Neural progenitor cell (in vitro differentiated cells): ENCODE measurements at regions not wholly inside any gene's neighbourhood (a gene's known extent, or its start where the extent isn't known, plus 50 kb on each side); places are given as distances from the start of the nearest gene placed in this dataset.

Experiments used
- DNase-seq: peaks from one replicate; pipeline ENCODE4 v3.0.0-alpha.2; 2016; ENCODE audit warnings: low spot score
- H2AFZ ChIP-seq: fragments of 200-600 bp; sonication (generic); replicated peaks from 2 replicates; pipeline ENCODE4 v1.6.1; 2016; ENCODE audit warnings: antibody characterized with exemption
- H3F3A ChIP-seq: fragments of 200-600 bp; sonication (generic); 2 replicates; pipeline ENCODE4 v1.6.1; 2016; ENCODE audit warnings: antibody characterized with exemption, low read depth
- H3K27ac ChIP-seq: fragments of 200-600 bp; sonication (generic); 2 replicates; pipeline ENCODE4 v1.5.1; 2016; ENCODE audit warnings: mild to moderate bottlenecking
- H3K27me3 ChIP-seq: fragments of 200-600 bp; sonication (generic); 2 replicates; pipeline ENCODE4 v1.6.1; 2016; ENCODE audit warnings: mild to moderate bottlenecking, moderate library complexity
- H3K36me3 ChIP-seq: fragments of 200-600 bp; sonication (generic); 2 replicates; pipeline ENCODE4 v1.5.1; 2016
- H3K4me1 ChIP-seq: fragments of 200-600 bp; sonication (generic); 2 replicates; pipeline ENCODE4 v1.6.1; 2016; ENCODE audit warnings: mixed run types
- H3K4me2 ChIP-seq: fragments of 200-600 bp; sonication (generic); 2 replicates; pipeline ENCODE4 v1.6.1; 2016
- H3K4me3 ChIP-seq: fragments of 200-600 bp; sonication (generic); 2 replicates; pipeline ENCODE4 v1.5.1; 2016
- H3K79me2 ChIP-seq: fragments of 200-600 bp; sonication (generic); 2 replicates; pipeline ENCODE4 v1.6.1; 2016; ENCODE audit warnings: low read depth
- H3K9ac ChIP-seq: fragments of 200-600 bp; sonication (generic); 2 replicates; pipeline ENCODE4 v1.6.1; 2016
- H3K9me3 ChIP-seq: fragments of 200-600 bp; sonication (generic); 2 replicates; pipeline ENCODE4 v1.5.1; 2016; ENCODE audit warnings: low read depth
- H4K20me1 ChIP-seq: fragments of 200-600 bp; sonication (generic); 2 replicates; pipeline ENCODE4 v1.6.1; 2016; ENCODE audit warnings: low read depth
- H3K27ac Mint-ChIP-seq: 3 replicates; pipeline ENCODE4 v1.8.0; 2021; ENCODE audit warnings: mixed read lengths
- H3K27me3 Mint-ChIP-seq: 2 replicates; pipeline ENCODE4 v1.8.0; 2022; ENCODE audit warnings: low read depth, mild to moderate bottlenecking, inconsistent platforms, moderate library complexity, mixed read lengths; ENCODE audit not compliant: insufficient read depth
- H3K36me3 Mint-ChIP-seq: 3 replicates; pipeline ENCODE4 v1.8.0; 2021; ENCODE audit warnings: mixed read lengths
- H3K4me1 Mint-ChIP-seq: 3 replicates; pipeline ENCODE4 v1.8.0; 2021; ENCODE audit warnings: mixed read lengths
- H3K4me3 Mint-ChIP-seq: 3 replicates; pipeline ENCODE4 v1.8.0; 2021; ENCODE audit warnings: mild to moderate bottlenecking, moderate library complexity, mixed read lengths
- H3K9me3 Mint-ChIP-seq: 3 replicates; pipeline ENCODE4 v1.8.0; 2020; ENCODE audit warnings: mixed read lengths
- EZH2 ChIP-seq: fragments of 200-600 bp; sonication (generic); IDR thresholded peaks from 2 replicates; pipeline ENCODE4 v1.6.1; 2017; ENCODE audit warnings: antibody characterized with exemption, mild to moderate bottlenecking, moderate library complexity
- EZH2phosphoT487 ChIP-seq: fragments of 200-600 bp; sonication (generic); IDR thresholded peaks from 2 replicates; pipeline ENCODE4 v1.6.1; 2017; ENCODE audit warnings: antibody characterized with exemption
- TF ChIP-seq, protein P1 (sequence below): fragments of 200-600 bp; sonication (generic); IDR thresholded peaks from 2 replicates; pipeline ENCODE4 v1.5.1; 2017; ENCODE audit warnings: antibody characterized with exemption, mild to moderate bottlenecking

GRCh38 chr5:133781436-133782225 is 169.3 kb upstream of the FSTL4 start:
- no peak overlapping the region for H2AFZ ChIP-seq
- no peak overlapping the region for H3K4me2 ChIP-seq
- H3K4me1 ChIP-seq, result no peaks in the 10 kb centered on the region
- DNase-seq, result no peak
- no peak overlapping the region for H3K9ac ChIP-seq
- H3K9me3 Mint-ChIP-seq, result peaks cover 3% of the 10 kb centered on the region
- H3K27ac ChIP-seq, result no peak overlapping the region
- H3K9me3 ChIP-seq, result no peaks in the 10 kb centered on the region
- no peaks in the 10 kb centered on the region for H3K27me3 ChIP-seq
- H3K4me3 ChIP-seq, result no peak overlapping the region
- no peaks in the 10 kb centered on the region for H3K36me3 ChIP-seq
- H4K20me1 ChIP-seq, result no peaks in the 10 kb centered on the region
- H3K4me1 Mint-ChIP-seq, result peaks cover 4% of the 10 kb centered on the region
- no peak overlapping the region for H3K4me3 Mint-ChIP-seq
- no peaks in the 10 kb centered on the region for H3K79me2 ChIP-seq
- peak overlapping the region; percentile 60 for H3K27ac Mint-ChIP-seq
- no peaks in the 10 kb centered on the region for H3F3A ChIP-seq
- no peaks in the 10 kb centered on the region for H3K36me3 Mint-ChIP-seq
- TF ChIP-seq EZH2phosphoT487 (no peak), EZH2 (no peak)
- TF ChIP-seq, protein P1, sequence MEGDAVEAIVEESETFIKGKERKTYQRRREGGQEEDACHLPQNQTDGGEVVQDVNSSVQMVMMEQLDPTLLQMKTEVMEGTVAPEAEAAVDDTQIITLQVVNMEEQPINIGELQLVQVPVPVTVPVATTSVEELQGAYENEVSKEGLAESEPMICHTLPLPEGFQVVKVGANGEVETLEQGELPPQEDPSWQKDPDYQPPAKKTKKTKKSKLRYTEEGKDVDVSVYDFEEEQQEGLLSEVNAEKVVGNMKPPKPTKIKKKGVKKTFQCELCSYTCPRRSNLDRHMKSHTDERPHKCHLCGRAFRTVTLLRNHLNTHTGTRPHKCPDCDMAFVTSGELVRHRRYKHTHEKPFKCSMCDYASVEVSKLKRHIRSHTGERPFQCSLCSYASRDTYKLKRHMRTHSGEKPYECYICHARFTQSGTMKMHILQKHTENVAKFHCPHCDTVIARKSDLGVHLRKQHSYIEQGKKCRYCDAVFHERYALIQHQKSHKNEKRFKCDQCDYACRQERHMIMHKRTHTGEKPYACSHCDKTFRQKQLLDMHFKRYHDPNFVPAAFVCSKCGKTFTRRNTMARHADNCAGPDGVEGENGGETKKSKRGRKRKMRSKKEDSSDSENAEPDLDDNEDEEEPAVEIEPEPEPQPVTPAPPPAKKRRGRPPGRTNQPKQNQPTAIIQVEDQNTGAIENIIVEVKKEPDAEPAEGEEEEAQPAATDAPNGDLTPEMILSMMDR, result no peak
- peaks cover 9% of the 10 kb centered on the region for H3K27me3 Mint-ChIP-seq

GRCh38 chr5:133780619-133781280 is 168.4 kb upstream of the FSTL4 start:
- Histone ChIP-seq H3K4me3 (no peak overlapping the region), H3K9me3 (no peaks in the 10 kb centered on the region), H3K9ac (no peak overlapping the region), H2AFZ (no peak overlapping the region), H3K27ac (no peak overlapping the region), H3K79me2 (no peaks in the 10 kb centered on the region), H3K27me3 (no peaks in the 10 kb centered on the region), H4K20me1 (no peaks in the 10 kb centered on the region), H3K4me1 (no peaks in the 10 kb centered on the region), H3K36me3 (no peaks in the 10 kb centered on the region), H3F3A (no peaks in the 10 kb centered on the region), H3K4me2 (no peak overlapping the region)
- Mint-ChIP-seq H3K9me3 (peaks cover 2% of the 10 kb centered on the region), H3K27me3 (peaks cover 9% of the 10 kb centered on the region), H3K27ac (no peak overlapping the region), H3K4me1 (peaks cover 4% of the 10 kb centered on the region), H3K4me3 (no peak overlapping the region), H3K36me3 (no peaks in the 10 kb centered on the region)
- TF ChIP-seq, protein P1, result no peak
- no peak for TF ChIP-seq EZH2
- no peak for TF ChIP-seq EZH2phosphoT487
- DNase-seq, result no peak

DNA sequence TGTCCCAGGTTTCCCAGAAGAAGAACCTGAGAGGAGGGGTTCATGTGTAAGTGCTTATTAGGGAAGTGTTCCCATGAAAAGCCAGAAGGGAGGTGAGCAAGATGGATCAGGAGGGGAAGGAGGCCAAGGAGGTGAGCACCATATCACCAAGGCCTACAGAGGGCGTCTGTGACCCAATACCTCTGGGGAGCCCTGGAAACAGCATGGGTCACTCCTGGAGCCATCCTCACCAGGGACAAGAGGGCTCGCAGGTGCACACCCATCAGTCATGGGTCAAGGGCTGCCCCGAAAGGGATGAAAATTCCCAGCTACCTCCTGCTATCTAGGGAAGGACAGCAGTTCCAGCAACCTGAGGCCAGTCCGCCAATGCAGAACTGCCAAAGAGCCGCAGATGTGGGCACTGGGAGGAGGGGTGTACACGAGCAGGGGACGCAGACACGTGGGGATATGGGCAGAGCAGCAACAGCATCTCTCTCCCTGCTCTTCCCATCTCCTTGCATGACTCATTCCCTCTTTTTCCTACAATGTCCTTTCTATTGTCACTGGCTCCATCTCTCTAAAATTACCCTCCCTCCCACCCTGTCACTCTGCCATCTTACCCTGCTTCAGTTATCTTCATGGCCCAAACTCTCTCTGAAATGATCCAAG is 167.6 kb upstream of the FSTL4 start:
- no peak overlapping the region for H3K27ac Mint-ChIP-seq
- no peaks in the 10 kb centered on the region for H3K9me3 ChIP-seq
- H3K4me3 ChIP-seq, result no peak overlapping the region
- peaks cover 2% of the 10 kb centered on the region for H3K9me3 Mint-ChIP-seq
- no peak overlapping the region for H3K4me3 Mint-ChIP-seq
- H3K27ac ChIP-seq, result no peak overlapping the region
- H2AFZ ChIP-seq, result no peak overlapping the region
- H3K27me3 Mint-ChIP-seq, result peaks cover 9% of the 10 kb centered on the region
- no peak for DNase-seq
- H3F3A ChIP-seq, result no peaks in the 10 kb centered on the region
- no peaks in the 10 kb centered on the region for H3K36me3 Mint-ChIP-seq
- no peaks in the 10 kb centered on the region for H3K79me2 ChIP-seq
- H3K4me1 ChIP-seq, result no peaks in the 10 kb centered on the region
- no peaks in the 10 kb centered on the region for H3K27me3 ChIP-seq
- no peaks in the 10 kb centered on the region for H3K36me3 ChIP-seq
- peaks cover 4% of the 10 kb centered on the region for H3K4me1 Mint-ChIP-seq
- TF ChIP-seq EZH2, result no peak
- TF ChIP-seq, protein P1, result peak; percentile 21
- no peak overlapping the region for H3K4me2 ChIP-seq
- H4K20me1 ChIP-seq, result no peaks in the 10 kb centered on the region
- no peak overlapping the region for H3K9ac ChIP-seq
